Naive thymus-derived CD4-positive, alpha-beta T cell (primary cell): ENCODE measurements at regions not wholly inside any gene's neighbourhood (a gene's known extent, or its start where the extent isn't known, plus 50 kb on each side); places are given as distances from the start of the nearest gene placed in this dataset.

Source experiments
- ATAC-seq: fragments of 150-1000 bp; cut with Tn5 transposase; 2 replicates; pipeline ENCODE4 v1.10.0; 2021; ENCODE audit warnings: mild to moderate bottlenecking, moderate library complexity
- CTCF ChIA-PET: fragments of 350-600 bp; sonication (Branson Sonifier 250); formaldehyde crosslinking; loops from one replicate; lab custom pipeline; 2021; ENCODE audit warnings: antibody characterized with exemption; lab: Charles Lee
- POLR2A ChIA-PET: fragments of 350-600 bp; sonication (Branson Sonifier 250); formaldehyde crosslinking; loops from one replicate; lab custom pipeline; 2021; ENCODE audit warnings: antibody characterized with exemption, inconsistent platforms; lab: Charles Lee
- DNase-seq, 9 donors: peaks; one replicate each; pipeline versions ENCODE4 v3.0.0 to v3.0.0-alpha.2; 2020 to 2022; ENCODE audit warnings: mixed read lengths in 1 of 9
- H3K27ac ChIP-seq: one replicate; pipeline ENCODE4 v1.7.0; 2013; ENCODE audit warnings: mild to moderate bottlenecking, low read depth, low read length, moderate library complexity
- H3K27me3 ChIP-seq, 2 donors: one replicate each; pipeline ENCODE4 v1.7.0; 2013; ENCODE audit warnings: low read length in 2 of 2, mild to moderate bottlenecking in 2 of 2, moderate library complexity in 2 of 2; ENCODE audit not compliant: control insufficient read depth in 2 of 2, insufficient read depth in 2 of 2
- H3K36me3 ChIP-seq, 3 experiments: 1 replicate in 2 of 3; 2 replicates in 1 of 3; pipeline ENCODE4 v1.7.0; 2013; ENCODE audit warnings: low read length in 3 of 3, mild to moderate bottlenecking in 3 of 3, moderate library complexity in 1 of 3; ENCODE audit not compliant: insufficient read depth in 3 of 3, control insufficient read depth in 2 of 3
- H3K4me1 ChIP-seq, 2 donors: one replicate each; pipeline ENCODE4 v1.7.0; 2013; ENCODE audit warnings: low read length in 2 of 2, mild to moderate bottlenecking in 2 of 2, moderate library complexity in 1 of 2; ENCODE audit not compliant: control insufficient read depth in 2 of 2, insufficient read depth in 2 of 2
- H3K4me3 ChIP-seq: 2 replicates; pipeline ENCODE4 v1.7.0; 2013; ENCODE audit warnings: mild to moderate bottlenecking, low read length
- H3K9me3 ChIP-seq, 3 experiments: 1 replicate in 2 of 3; 2 replicates in 1 of 3; pipeline ENCODE4 v1.7.0; 2013; ENCODE audit warnings: low read length in 3 of 3; ENCODE audit not compliant: control insufficient read depth in 2 of 3
- H3K27ac Mint-ChIP-seq, 9 donors: one replicate each; pipeline ENCODE4 v1.8.0; 2020 to 2022; ENCODE audit warnings: mixed read lengths in 9 of 9, mild to moderate bottlenecking in 8 of 9, moderate library complexity in 5 of 9, inconsistent platforms in 2 of 9
- H3K27me3 Mint-ChIP-seq, 5 donors: one replicate each; pipeline ENCODE4 v1.8.0; 2021 to 2022; ENCODE audit warnings: mixed read lengths in 5 of 5, mild to moderate bottlenecking in 1 of 5
- H3K36me3 Mint-ChIP-seq, 5 donors: one replicate each; pipeline ENCODE4 v1.8.0; 2020 to 2022; ENCODE audit warnings: mixed read lengths in 5 of 5, mild to moderate bottlenecking in 3 of 5, inconsistent platforms in 1 of 5
- H3K4me1 Mint-ChIP-seq, 7 donors: one replicate each; pipeline ENCODE4 v1.8.0; 2020 to 2022; ENCODE audit warnings: mixed read lengths in 7 of 7, mild to moderate bottlenecking in 3 of 7, inconsistent platforms in 1 of 7
- H3K4me3 Mint-ChIP-seq, 10 donors: one replicate each; pipeline ENCODE4 v1.8.0; 2020 to 2022; ENCODE audit warnings: mild to moderate bottlenecking in 10 of 10, mixed read lengths in 10 of 10, moderate library complexity in 6 of 10, inconsistent platforms in 2 of 10
- H3K9me3 Mint-ChIP-seq, 11 donors: one replicate each; pipeline ENCODE4 v1.8.0; 2020 to 2022; ENCODE audit warnings: mixed read lengths in 11 of 11, mild to moderate bottlenecking in 4 of 11, inconsistent platforms in 1 of 11, moderate library complexity in 1 of 11
- intact Hi-C, 2 donors: fragments of 100-400 bp; cut with micrococcal nuclease; formaldehyde crosslinking; loops; one replicate each; pipeline ENCODE4 v1.15.1; 2023

- Mint-ChIP-seq H3K27ac (no peak overlapping the region), H3K36me3 (peaks cover 4 to 17% (median 6%) of the 10 kb centered on the region in 5 donors), H3K9me3 (peaks cover 0 to 28% (median 8%) of the 10 kb centered on the region in 11 donors), H3K27me3 (peaks cover 0 to 2% (median 0%) of the 10 kb centered on the region in 5 donors), H3K4me3 (no peak overlapping the region), H3K4me1 (peaks cover 19 to 58% (median 44%) of the 10 kb centered on the region in 7 donors)
- no peak for DNase-seq
- ATAC-seq: no peak
- H3K27me3 ChIP-seq: no peaks in the 10 kb centered on the region
- H3K4me3 ChIP-seq: no peak overlapping the region
- no peaks in the 10 kb centered on the region for H3K9me3 ChIP-seq
- no peaks in the 10 kb centered on the region for H3K36me3 ChIP-seq
- no peaks in the 10 kb centered on the region for H3K4me1 ChIP-seq
- ChIA-PET CTCF (interaction anchor here (0.5 kb wide), 1 partner anchor 1445 kb away, joined by 3 read pairs; no protein-coding TSS in a partner anchor), POLR2A (no interaction called here)
- intact Hi-C loops: no loop called here
- H3K27ac ChIP-seq: no peak overlapping the region
Observed at GRCh38 chr14:99023371-99023770, 248.6 kb downstream of the BCL11B start.

GRCh38 chr14:99024926-99025325, 247.1 kb downstream of the BCL11B start:
- CTCF ChIA-PET: interaction anchor here (0.6 kb wide), 1 partner anchor 198 kb away, joined by 3 read pairs; no protein-coding TSS in a partner anchor
- H3K27me3 Mint-ChIP-seq: peaks cover 0 to 2% (median 0%) of the 10 kb centered on the region in 5 donors
- peaks cover 19 to 51% (median 39%) of the 10 kb centered on the region in 7 donors for H3K4me1 Mint-ChIP-seq
- intact Hi-C loops: no loop called here
- Histone ChIP-seq H3K9me3 (no peaks in the 10 kb centered on the region), H3K27me3 (no peaks in the 10 kb centered on the region), H3K4me1 (no peaks in the 10 kb centered on the region), H3K27ac (no peak overlapping the region), H3K36me3 (no peaks in the 10 kb centered on the region), H3K4me3 (no peak overlapping the region)
- H3K9me3 Mint-ChIP-seq: peaks cover 0 to 27% (median 7%) of the 10 kb centered on the region in 11 donors
- no peak overlapping the region for H3K27ac Mint-ChIP-seq
- DNase-seq: no peak
- no peak overlapping the region for H3K4me3 Mint-ChIP-seq
- POLR2A ChIA-PET: no interaction called here
- ATAC-seq: no peak
- H3K36me3 Mint-ChIP-seq: peaks cover 0 to 15% (median 6%) of the 10 kb centered on the region in 5 donors

- Mint-ChIP-seq H3K4me1 (peaks cover 16 to 46% (median 34%) of the 10 kb centered on the region in 7 donors), H3K27me3 (peaks cover 0 to 2% (median 0%) of the 10 kb centered on the region in 5 donors), H3K9me3 (peaks cover 0 to 22% (median 5%) of the 10 kb centered on the region in 11 donors), H3K4me3 (no peak overlapping the region), H3K27ac (no peak overlapping the region), H3K36me3 (peaks cover 0 to 15% (median 4%) of the 10 kb centered on the region in 5 donors)
- no peaks in the 10 kb centered on the region for H3K4me1 ChIP-seq
- no peaks in the 10 kb centered on the region for H3K9me3 ChIP-seq
- ChIA-PET POLR2A (no interaction called here), CTCF (no interaction called here)
- H3K4me3 ChIP-seq: no peak overlapping the region
- intact Hi-C loops: no loop called here
- no peaks in the 10 kb centered on the region for H3K36me3 ChIP-seq
- no peaks in the 10 kb centered on the region for H3K27me3 ChIP-seq
- ATAC-seq (no peak), DNase-seq (no peak)
- H3K27ac ChIP-seq: no peak overlapping the region
Observed at GRCh38 chr14:99025418-99025817, 246.6 kb downstream of the BCL11B start.

- peaks cover 0 to 20% (median 3%) of the 10 kb centered on the region in 11 donors for H3K9me3 Mint-ChIP-seq
- H3K36me3 Mint-ChIP-seq: peaks cover 0 to 15% (median 4%) of the 10 kb centered on the region in 5 donors
- H3K36me3 ChIP-seq: no peaks in the 10 kb centered on the region
- H3K4me1 ChIP-seq: no peaks in the 10 kb centered on the region
- no peak for ATAC-seq
- H3K4me3 ChIP-seq: no peak overlapping the region
- no peaks in the 10 kb centered on the region for H3K9me3 ChIP-seq
- H3K27me3 ChIP-seq: no peaks in the 10 kb centered on the region
- intact Hi-C loops: no loop called here
- peaks cover 0 to 2% (median 0%) of the 10 kb centered on the region in 5 donors for H3K27me3 Mint-ChIP-seq
- H3K27ac Mint-ChIP-seq: peak overlapping the region in 4 of 9 donors; percentile 5 to 76 (median 43)
- ChIA-PET CTCF (no interaction called here), POLR2A (no interaction called here)
- no peak overlapping the region for H3K27ac ChIP-seq
- DNase-seq: peak in 2 of 9 donors; percentile 15 to 19
- peaks cover 11 to 35% (median 27%) of the 10 kb centered on the region in 7 donors for H3K4me1 Mint-ChIP-seq
- H3K4me3 Mint-ChIP-seq: peak overlapping the region in 2 of 10 donors; percentile 9 to 15
Observed at GRCh38 chr14:99026471-99026870, 245.5 kb downstream of the BCL11B start.

- intact Hi-C loops: no loop called here
- Histone ChIP-seq H3K4me3 (no peak overlapping the region), H3K27ac (no peak overlapping the region), H3K9me3 (no peaks in the 10 kb centered on the region), H3K4me1 (no peaks in the 10 kb centered on the region), H3K36me3 (no peaks in the 10 kb centered on the region), H3K27me3 (no peaks in the 10 kb centered on the region)
- Mint-ChIP-seq H3K27me3 (peaks cover 0 to 2% (median 0%) of the 10 kb centered on the region in 5 donors), H3K4me1 (peaks cover 4 to 21% (median 13%) of the 10 kb centered on the region in 7 donors), H3K36me3 (peaks cover 0 to 10% (median 4%) of the 10 kb centered on the region in 5 donors), H3K9me3 (peaks cover 0 to 8% (median 0%) of the 10 kb centered on the region in 11 donors), H3K4me3 (no peak overlapping the region), H3K27ac (no peak overlapping the region)
- DNase-seq: no peak
- ChIA-PET POLR2A (no interaction called here), CTCF (no interaction called here)
- ATAC-seq: no peak
Observed at GRCh38 chr14:99028041-99028440, 244.0 kb downstream of the BCL11B start.

GRCh38 chr14:99028521-99028920, 243.5 kb downstream of the BCL11B start:
- Mint-ChIP-seq H3K27ac (no peak overlapping the region), H3K4me3 (no peak overlapping the region), H3K4me1 (peaks cover 4 to 21% (median 13%) of the 10 kb centered on the region in 7 donors), H3K36me3 (peaks cover 0 to 10% (median 4%) of the 10 kb centered on the region in 5 donors), H3K27me3 (peaks cover 0 to 2% (median 0%) of the 10 kb centered on the region in 5 donors), H3K9me3 (peaks cover 0 to 8% (median 0%) of the 10 kb centered on the region in 11 donors)
- H3K36me3 ChIP-seq: no peaks in the 10 kb centered on the region
- H3K4me1 ChIP-seq: no peaks in the 10 kb centered on the region
- POLR2A ChIA-PET: interaction anchor here (0.7 kb wide), 1 partner anchor 73 kb away, joined by 3 read pairs; no protein-coding TSS in a partner anchor
- CTCF ChIA-PET: no interaction called here
- no peaks in the 10 kb centered on the region for H3K27me3 ChIP-seq
- H3K27ac ChIP-seq: no peak overlapping the region
- DNase-seq (no peak), ATAC-seq (no peak)
- no peak overlapping the region for H3K4me3 ChIP-seq
- intact Hi-C loops: no loop called here
- H3K9me3 ChIP-seq: no peaks in the 10 kb centered on the region
